Left lung (tissue), 4 donors: ENCODE measurements at regions not wholly inside any gene's neighbourhood (a gene's known extent, or its start where the extent isn't known, plus 50 kb on each side); places are given as distances from the start of the nearest gene placed in this dataset.

Experiments used
- ATAC-seq: fragments of 200-7000 bp; cut with Tn5 transposase; one replicate; pipeline ENCODE4 v1.9.1; 2020; ENCODE audit warnings: moderate library complexity
- DNase-seq, 4 donors: peaks; one replicate each; pipeline ENCODE4 v3.0.0-alpha.2; 2013 to 2020
- H3K27ac ChIP-seq, 2 donors: fragments of 200-600 bp; sonication (generic) in 1 of 2; one replicate each; pipeline versions ENCODE4 v1.5.0 to v1.8.0; 2020 to 2021
- H3K27me3 ChIP-seq, 2 donors: fragments of 200-600 bp; sonication (generic) in 1 of 2; one replicate each; pipeline versions ENCODE4 v1.5.0 to v1.8.0; 2020 to 2021
- H3K36me3 ChIP-seq, 2 donors: fragments of 200-600 bp; sonication (generic) in 1 of 2; one replicate each; pipeline versions ENCODE4 v1.5.0 to v1.8.0; 2020 to 2021
- H3K4me1 ChIP-seq, 2 donors: fragments of 200-600 bp; one replicate each; pipeline ENCODE4 v1.8.0; 2021
- H3K4me3 ChIP-seq, 2 donors: fragments of 200-600 bp; sonication (generic) in 1 of 2; one replicate each; pipeline versions ENCODE4 v1.5.0 to v1.8.0; 2020 to 2021; ENCODE audit warnings: mild to moderate bottlenecking in 1 of 2
- H3K9me3 ChIP-seq, 2 donors: fragments of 200-600 bp; sonication (generic) in 1 of 2; one replicate each; pipeline versions ENCODE4 v1.5.0 to v1.8.0; 2020 to 2021
- CTCF ChIP-seq, 2 donors: fragments of 200-600 bp; sonication (generic) in 1 of 2; IDR thresholded peaks; one replicate each; pipeline versions ENCODE4 v1.5.0 to v1.8.0; 2021; ENCODE audit warnings: antibody characterized with exemption in 2 of 2
- intact Hi-C, 2 donors: fragments of 100-400 bp; cut with DNase I; formaldehyde crosslinking; loops; one replicate each; pipeline versions ENCODE4 v1.11.2 to v1.14.2; 2022
- donor health status: DM: no; HTN: yes; CAD: no.
- donor health status: DM: no; HTN: no; CAD: no.

- Histone ChIP-seq H3K4me1 (no peaks in the 10 kb centered on the region), H3K9me3 (peaks cover 0 to 12% of the 10 kb centered on the region in 2 donors), H3K36me3 (no peaks in the 10 kb centered on the region), H3K4me3 (no peak overlapping the region), H3K27me3 (no peaks in the 10 kb centered on the region), H3K27ac (no peak overlapping the region)
- intact Hi-C loops = no loop called here
- TF ChIP-seq CTCF (IDR thresholded peaks at IDR 0.05) = no peak
- ATAC-seq (no peak), DNase-seq (no peak)
Measured at GRCh38 chr18:2392446-2392845, 178.9 kb downstream of the METTL4 start.

- intact Hi-C loops = no loop called here
- no peak overlapping the region for H3K27ac ChIP-seq
- no peaks in the 10 kb centered on the region for H3K4me1 ChIP-seq
- H3K4me3 ChIP-seq = no peak overlapping the region
- DNase-seq = no peak
- no peak for ATAC-seq
- TF ChIP-seq CTCF (IDR thresholded peaks at IDR 0.05) = no peak
- no peaks in the 10 kb centered on the region for H3K9me3 ChIP-seq
- no peaks in the 10 kb centered on the region for H3K36me3 ChIP-seq
- no peaks in the 10 kb centered on the region for H3K27me3 ChIP-seq
Measured at GRCh38 chr18:2394684-2395083, 176.6 kb downstream of the METTL4 start.

GRCh38 chr18:2395427-2396161 lies 175.7 kb downstream of the METTL4 start:
- no peaks in the 10 kb centered on the region for H3K4me1 ChIP-seq
- intact Hi-C loops = no loop called here
- no peaks in the 10 kb centered on the region for H3K36me3 ChIP-seq
- no peaks in the 10 kb centered on the region for H3K27me3 ChIP-seq
- DNase-seq = no peak
- TF ChIP-seq CTCF (IDR thresholded peaks at IDR 0.05) = no peak
- H3K4me3 ChIP-seq = no peak overlapping the region
- H3K9me3 ChIP-seq = no peaks in the 10 kb centered on the region
- no peak overlapping the region for H3K27ac ChIP-seq
- ATAC-seq = no peak

- Histone ChIP-seq H3K27ac (no peak overlapping the region), H3K4me1 (no peaks in the 10 kb centered on the region), H3K4me3 (no peak overlapping the region), H3K9me3 (no peaks in the 10 kb centered on the region), H3K36me3 (no peaks in the 10 kb centered on the region), H3K27me3 (no peaks in the 10 kb centered on the region)
- DNase-seq (no peak), ATAC-seq (no peak)
- no peak for TF ChIP-seq CTCF (IDR thresholded peaks at IDR 0.05)
- intact Hi-C loops = no loop called here
Measured at GRCh38 chr18:2396162-2396505, 175.2 kb downstream of the METTL4 start.

- no peak for TF ChIP-seq CTCF (IDR thresholded peaks at IDR 0.05)
- no peaks in the 10 kb centered on the region for H3K9me3 ChIP-seq
- no peak overlapping the region for H3K4me3 ChIP-seq
- ATAC-seq (no peak), DNase-seq (no peak)
- H3K4me1 ChIP-seq = no peaks in the 10 kb centered on the region
- intact Hi-C loops = no loop called here
- H3K27me3 ChIP-seq = no peaks in the 10 kb centered on the region
- H3K27ac ChIP-seq = no peak overlapping the region
- no peaks in the 10 kb centered on the region for H3K36me3 ChIP-seq
Measured at GRCh38 chr18:2400701-2401196, 170.6 kb downstream of the METTL4 start.
